Esophagus squamous epithelium (tissue), 5 donors: ENCODE measurements at regions not wholly inside any gene's neighbourhood (a gene's known extent, or its start where the extent isn't known, plus 50 kb on each side); places are given as distances from the start of the nearest gene placed in this dataset.

ENCODE experiments used
- DNase-seq: peaks from one replicate; lab custom pipeline; 2025; lab: John Stamatoyannopoulos, UW
- H3K27ac ChIP-seq, 4 donors: fragments of 200-600 bp; sonication (generic); one replicate each; pipeline ENCODE4 v1.5.1; 2016 to 2019; ENCODE audit warnings: mild to moderate bottlenecking in 1 of 4
- H3K27me3 ChIP-seq, 4 donors: fragments of 200-600 bp; sonication (generic); 1 replicate in 3 of 4; 2 replicates in 1 of 4; pipeline versions ENCODE4 v1.5.1 to v1.6.0; 2017 to 2021; ENCODE audit warnings: antibody characterized with exemption in 1 of 4
- H3K36me3 ChIP-seq, 3 donors: fragments of 200-600 bp; sonication (generic); one replicate each; pipeline ENCODE4 v1.5.1; 2016 to 2019
- H3K4me1 ChIP-seq, 3 donors: fragments of 200-600 bp; sonication (generic); one replicate each; pipeline ENCODE4 v1.5.1; 2017 to 2019
- H3K4me3 ChIP-seq, 4 donors: fragments of 200-600 bp; sonication (generic); 1 replicate in 3 of 4; 2 replicates in 1 of 4; pipeline ENCODE4 v1.5.1; 2016 to 2019; ENCODE audit warnings: mild to moderate bottlenecking in 2 of 4, moderate library complexity in 1 of 4
- H3K9me3 ChIP-seq, 3 donors: fragments of 200-600 bp; sonication (generic); one replicate each; pipeline ENCODE4 v1.5.1; 2016 to 2019
- CTCF ChIP-seq, 6 experiments: fragments of 450-650 bp in 4 of 6; fragments of 200-600 bp in 2 of 6; sonication (generic) in 2 of 6; IDR thresholded peaks; one replicate each; pipeline ENCODE4 v1.5.1; 2016 to 2019; ENCODE audit warnings: antibody characterized with exemption in 6 of 6, mild to moderate bottlenecking in 4 of 6, moderate library complexity in 4 of 6
- POLR2A ChIP-seq, 4 donors: fragments of 450-650 bp; IDR thresholded peaks; one replicate each; pipeline ENCODE4 v1.6.1; 2017; ENCODE audit warnings: antibody characterized with exemption in 4 of 4, mild to moderate bottlenecking in 4 of 4, moderate library complexity in 3 of 4
- WGBS, 2 donors: methylation state at CpG; one replicate each; pipeline ENCODE4 v1.1.5; 2018; 5-methylcytosine and 5-hydroxymethylcytosine counted together
- intact Hi-C: fragments of 100-400 bp; cut with DNase I; formaldehyde crosslinking; loops from one replicate; pipeline ENCODE4 v1.15.0; 2022
- donor health status: DM: yes; HTN: yes; CAD: no.

GRCh38 chr6:56843476-56844349 is 111.2 kb upstream of the BEND6 start:
- H3K4me3 ChIP-seq: peak overlapping the region; percentile 41 to 82 (median 64)
- intact Hi-C loops: loop anchor here (10.0 kb wide), 1 partner anchor 139 kb away; no protein-coding TSS in a partner anchor
- no peaks in the 10 kb centered on the region for H3K9me3 ChIP-seq
- DNase-seq: no peak
- peak in 2 of 4 donors; percentile 29 to 37 for TF ChIP-seq POLR2A (IDR thresholded peaks at IDR 0.05)
- TF ChIP-seq CTCF (IDR thresholded peaks at IDR 0.05): peak in 4 of 6 experiments; percentile 25 to 44 (median 38)
- no peaks in the 10 kb centered on the region for H3K36me3 ChIP-seq
- peaks cover 8 to 43% (median 8%) of the 10 kb centered on the region in 3 donors for H3K4me1 ChIP-seq
- peaks cover 0 to 36% (median 0%) of the 10 kb centered on the region in 4 donors for H3K27me3 ChIP-seq
- peak overlapping the region; percentile 65 to 93 (median 84) for H3K27ac ChIP-seq
- 0% methylated on average over 3 to 8 of the region's 87 CpGs for WGBS, 2 donors

GRCh38 chr6:56842686-56843475 is 112.0 kb upstream of the BEND6 start:
- Histone ChIP-seq H3K9me3 (no peaks in the 10 kb centered on the region), H3K27ac (peak overlapping the region; percentile 65 to 93 (median 84)), H3K27me3 (peaks cover 0 to 36% (median 0%) of the 10 kb centered on the region in 4 donors), H3K4me1 (peaks cover 8 to 43% (median 8%) of the 10 kb centered on the region in 3 donors), H3K4me3 (peak overlapping the region; percentile 41 to 82 (median 64)), H3K36me3 (no peaks in the 10 kb centered on the region)
- no peak for DNase-seq
- 9 to 22% methylated on average over 9 to 12 of the region's 47 CpGs for WGBS, 2 donors
- intact Hi-C loops: loop anchor here (10.0 kb wide), 1 partner anchor 138 kb away; no protein-coding TSS in a partner anchor
- TF ChIP-seq POLR2A (IDR thresholded peaks at IDR 0.05) (peak in 1 of 4 donors; percentile 16), CTCF (IDR thresholded peaks at IDR 0.05) (no peak)

GRCh38 chr6:56841751-56842150 is 113.2 kb upstream of the BEND6 start:
- no peak for DNase-seq
- Histone ChIP-seq H3K27me3 (peaks cover 0 to 36% (median 0%) of the 10 kb centered on the region in 4 donors), H3K27ac (peak overlapping the region in 1 of 4 donors; percentile 48), H3K36me3 (no peaks in the 10 kb centered on the region), H3K4me3 (peak overlapping the region in 3 of 4 donors; percentile 3 to 82 (median 59)), H3K4me1 (peaks cover 8 to 43% (median 8%) of the 10 kb centered on the region in 3 donors), H3K9me3 (no peaks in the 10 kb centered on the region)
- intact Hi-C loops: loop anchor here (10.0 kb wide), 1 partner anchor 137 kb away; no protein-coding TSS in a partner anchor
- WGBS, 2 donors: 50 to 57% methylated on average over 1 of the region's 1 CpG
- no peak for TF ChIP-seq CTCF (IDR thresholded peaks at IDR 0.05)
- no peak for TF ChIP-seq POLR2A (IDR thresholded peaks at IDR 0.05)

- intact Hi-C loops: loop anchor here (10.0 kb wide), 1 partner anchor 137 kb away; no protein-coding TSS in a partner anchor
- H3K9me3 ChIP-seq: no peaks in the 10 kb centered on the region
- no peak for DNase-seq
- peaks cover 8 to 43% (median 8%) of the 10 kb centered on the region in 3 donors for H3K4me1 ChIP-seq
- no peaks in the 10 kb centered on the region for H3K36me3 ChIP-seq
- H3K27me3 ChIP-seq: peaks cover 0 to 36% (median 0%) of the 10 kb centered on the region in 4 donors
- 50 to 66% methylated on average over 3 of the region's 3 CpGs for WGBS, 2 donors
- TF ChIP-seq POLR2A (IDR thresholded peaks at IDR 0.05) (no peak), CTCF (IDR thresholded peaks at IDR 0.05) (no peak)
- H3K27ac ChIP-seq: peak overlapping the region in 3 of 4 donors; percentile 33 to 48 (median 36)
- H3K4me3 ChIP-seq: peak overlapping the region in 2 of 4 donors; percentile 3 to 82
Observed at GRCh38 chr6:56841381-56841749, 113.5 kb upstream of the BEND6 start.
